Fibroblast of lung (primary cell): ENCODE measurements at regions not wholly inside any gene's neighbourhood (a gene's known extent, or its start where the extent isn't known, plus 50 kb on each side); places are given as distances from the start of the nearest gene placed in this dataset.

ENCODE experiments used
- CTCF ChIP-seq, 2 donors: IDR thresholded peaks in 1 of 2; conservative IDR thresholded peaks in 1 of 2; 1 replicate in 1 of 2; 2 replicates in 1 of 2; pipeline ENCODE4 v1.5.1; 2011 to 2012; ENCODE audit warnings: low read length in 2 of 2, control low read depth in 1 of 2, inconsistent platforms in 1 of 2, low read depth in 1 of 2, mild to moderate bottlenecking in 1 of 2
- EZH2 ChIP-seq: IDR thresholded peaks from 2 replicates; pipeline ENCODE4 v1.5.1; 2012; ENCODE audit warnings: low read length, control low read depth, mild to moderate bottlenecking; ENCODE audit errors: missing control alignments

GRCh38 chr2:220574038-220574437, 946.6 kb downstream of the SLC4A3 start:
- no peak for TF ChIP-seq CTCF (conservative IDR thresholded peaks at IDR 0.05 in 1 of 2, IDR thresholded peaks at IDR 0.05 in 1 of 2; ENCODE audit: low read depth in 1 of 2, low read length in 2 of 2)
- no peak for TF ChIP-seq EZH2
